Osteoblast (primary cell): ENCODE measurements at regions not wholly inside any gene's neighbourhood (a gene's known extent, or its start where the extent isn't known, plus 50 kb on each side); places are given as distances from the start of the nearest gene placed in this dataset.

Experiments
- DNase-seq: peaks from one replicate; pipeline ENCODE4 v3.0.0; 2011; ENCODE audit warnings: low spot score, mixed read lengths; ENCODE audit not compliant: insufficient read length; ENCODE audit errors: missing footprints
- H2AFZ ChIP-seq: 2 replicates; pipeline ENCODE4 v1.6.0; 2011; ENCODE audit warnings: mild to moderate bottlenecking, low read length
- H3K27ac ChIP-seq: 2 replicates; pipeline ENCODE4 v1.5.1; 2011; ENCODE audit warnings: mild to moderate bottlenecking, low read depth, low read length, moderate library complexity
- H3K27me3 ChIP-seq: 2 replicates; pipeline ENCODE4 v1.6.0; 2012; ENCODE audit warnings: mild to moderate bottlenecking, control low read depth, inconsistent platforms, low read length, moderate library complexity; ENCODE audit not compliant: insufficient read depth
- H3K36me3 ChIP-seq: 2 replicates; pipeline ENCODE4 v1.5.1; 2011; ENCODE audit warnings: mild to moderate bottlenecking, low read length, control low read depth, moderate library complexity; ENCODE audit not compliant: insufficient read depth
- H3K4me1 ChIP-seq: 2 replicates; pipeline ENCODE4 v1.5.1; 2011; ENCODE audit warnings: mild to moderate bottlenecking, low read length, control low read depth, moderate library complexity; ENCODE audit not compliant: insufficient read depth
- H3K4me2 ChIP-seq: 2 replicates; pipeline ENCODE4 v1.6.0; 2011; ENCODE audit warnings: mild to moderate bottlenecking, low read length; ENCODE audit not compliant: insufficient read depth
- H3K4me3 ChIP-seq: fragments of 200-600 bp; sonication (generic); 3 replicates; pipeline ENCODE4 v1.5.1; 2012; ENCODE audit warnings: mild to moderate bottlenecking, low read length, inconsistent platforms; ENCODE audit not compliant: insufficient read depth
- H3K79me2 ChIP-seq: 2 replicates; pipeline ENCODE4 v1.6.0; 2012; ENCODE audit warnings: mild to moderate bottlenecking, low read length, control low read depth, inconsistent platforms; ENCODE audit not compliant: insufficient read depth
- H3K9me3 ChIP-seq: 2 replicates; pipeline ENCODE4 v1.5.1; 2011; ENCODE audit warnings: low read depth, low read length, control low read depth
- H4K20me1 ChIP-seq: 2 replicates; pipeline ENCODE4 v1.6.0; 2012; ENCODE audit warnings: mild to moderate bottlenecking, low read length, control low read depth; ENCODE audit not compliant: insufficient read depth
- CTCF ChIP-seq: IDR thresholded peaks from 2 replicates; pipeline ENCODE4 v1.5.1; 2011; ENCODE audit warnings: mild to moderate bottlenecking, low read depth, low read length, moderate library complexity; ENCODE audit errors: extremely low read depth

DNA sequence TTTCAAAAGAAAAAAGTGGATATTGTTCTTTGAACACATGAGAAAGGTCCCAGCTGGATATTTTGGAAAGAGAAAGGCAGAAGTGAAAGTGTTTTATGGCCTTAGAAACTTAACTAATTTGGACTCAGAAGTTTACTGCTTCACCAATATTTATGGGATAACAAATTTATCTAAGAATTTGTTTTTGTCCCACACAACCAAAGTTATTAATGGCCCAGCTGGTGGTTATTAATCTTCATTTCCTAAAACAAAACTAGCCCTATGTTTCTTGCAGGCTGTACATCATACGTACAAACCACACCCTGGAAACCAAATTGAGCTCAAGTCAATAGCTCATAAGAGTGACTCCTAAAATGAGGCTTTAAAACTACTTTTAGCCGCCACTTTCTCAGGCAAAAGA is 372.9 kb upstream of the LMCD1 start:
- H3K79me2 ChIP-seq, result no peaks in the 10 kb centered on the region
- H3K4me1 ChIP-seq, result no peaks in the 10 kb centered on the region
- H2AFZ ChIP-seq, result no peak overlapping the region
- H3K36me3 ChIP-seq, result no peaks in the 10 kb centered on the region
- no peaks in the 10 kb centered on the region for H4K20me1 ChIP-seq
- DNase-seq, result no peak
- H3K27me3 ChIP-seq, result no peaks in the 10 kb centered on the region
- H3K9me3 ChIP-seq, result no peaks in the 10 kb centered on the region
- no peak for TF ChIP-seq CTCF
- H3K27ac ChIP-seq, result no peak overlapping the region
- no peak overlapping the region for H3K4me3 ChIP-seq
- no peak overlapping the region for H3K4me2 ChIP-seq

- Histone ChIP-seq H4K20me1 (no peaks in the 10 kb centered on the region), H3K9me3 (no peaks in the 10 kb centered on the region), H3K27me3 (no peaks in the 10 kb centered on the region), H3K36me3 (no peaks in the 10 kb centered on the region), H3K4me2 (no peak overlapping the region), H3K27ac (no peak overlapping the region), H3K4me1 (no peaks in the 10 kb centered on the region), H3K79me2 (no peaks in the 10 kb centered on the region), H2AFZ (no peak overlapping the region), H3K4me3 (no peak overlapping the region)
- no peak for DNase-seq
- TF ChIP-seq CTCF, result no peak
These were observed 365.1 kb upstream of the LMCD1 start for GRCh38 chr3:8136553-8136952.

DNA sequence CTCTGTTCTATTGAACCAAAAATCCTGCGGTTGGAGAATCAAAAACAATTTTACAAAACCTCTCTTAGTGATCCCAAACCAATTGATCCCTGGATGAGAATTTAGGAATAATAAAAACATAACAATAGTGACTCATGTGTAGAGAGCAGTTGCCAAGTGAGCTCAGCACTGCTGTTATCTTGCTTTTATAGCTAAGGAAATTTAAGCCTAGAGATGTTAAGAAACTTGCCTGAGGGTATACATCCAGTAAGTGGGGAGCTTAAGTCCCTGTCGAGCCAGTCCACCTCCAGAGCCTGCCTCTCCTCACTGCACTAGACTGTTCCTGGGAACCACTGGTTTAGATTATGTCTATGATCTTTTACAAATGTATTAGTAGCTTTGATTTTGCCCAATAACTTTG is 358.4 kb upstream of the LMCD1 start:
- H3K36me3 ChIP-seq, result no peaks in the 10 kb centered on the region
- no peaks in the 10 kb centered on the region for H3K4me1 ChIP-seq
- no peak overlapping the region for H3K27ac ChIP-seq
- no peaks in the 10 kb centered on the region for H3K79me2 ChIP-seq
- no peaks in the 10 kb centered on the region for H3K27me3 ChIP-seq
- DNase-seq, result no peak
- no peaks in the 10 kb centered on the region for H4K20me1 ChIP-seq
- no peak overlapping the region for H2AFZ ChIP-seq
- TF ChIP-seq CTCF, result no peak
- H3K4me3 ChIP-seq, result no peak overlapping the region
- no peaks in the 10 kb centered on the region for H3K9me3 ChIP-seq
- H3K4me2 ChIP-seq, result no peak overlapping the region

DNA sequence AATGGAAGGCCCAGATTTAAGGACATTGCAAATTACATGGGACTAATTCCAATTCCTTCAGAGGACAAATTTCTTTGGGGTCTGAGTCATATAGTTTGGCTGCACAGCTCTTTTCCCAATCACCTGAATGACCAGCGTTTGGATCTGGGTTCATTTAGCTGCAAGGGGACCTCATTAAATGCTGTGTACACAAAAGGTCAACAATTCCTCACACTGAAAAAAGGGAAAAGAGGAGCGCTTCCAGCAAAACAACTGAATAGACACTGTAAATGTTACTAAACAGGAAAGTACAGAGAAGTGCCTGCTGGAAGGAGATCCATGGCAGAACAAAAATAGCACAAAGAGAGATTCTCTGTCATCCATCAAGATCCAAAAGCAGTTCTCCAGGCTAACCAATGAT is 356.0 kb upstream of the LMCD1 start:
- H2AFZ ChIP-seq, result no peak overlapping the region
- H3K27ac ChIP-seq, result no peak overlapping the region
- no peaks in the 10 kb centered on the region for H4K20me1 ChIP-seq
- H3K4me3 ChIP-seq, result no peak overlapping the region
- H3K36me3 ChIP-seq, result no peaks in the 10 kb centered on the region
- no peaks in the 10 kb centered on the region for H3K4me1 ChIP-seq
- TF ChIP-seq CTCF, result no peak
- no peak for DNase-seq
- no peaks in the 10 kb centered on the region for H3K27me3 ChIP-seq
- no peaks in the 10 kb centered on the region for H3K79me2 ChIP-seq
- no peak overlapping the region for H3K4me2 ChIP-seq
- H3K9me3 ChIP-seq, result no peaks in the 10 kb centered on the region
